DMS53 treated with DMSO at 0.1 percent for 48 hours (cell line): ENCODE measurements at regions not wholly inside any gene's neighbourhood (a gene's known extent, or its start where the extent isn't known, plus 50 kb on each side); places are given as distances from the start of the nearest gene placed in this dataset.

Experiments used
- DNase-seq: peaks from one replicate; lab custom pipeline; 2025; ENCODE audit not compliant: unreplicated experiment; lab: John Stamatoyannopoulos, UW

GRCh38 chr13:29959086-29959485 lies 108.7 kb upstream of the UBL3 start:
- DNase-seq, result no peak

GRCh38 chr13:29958476-29958875 lies 108.1 kb upstream of the UBL3 start:
- no peak for DNase-seq

DNA sequence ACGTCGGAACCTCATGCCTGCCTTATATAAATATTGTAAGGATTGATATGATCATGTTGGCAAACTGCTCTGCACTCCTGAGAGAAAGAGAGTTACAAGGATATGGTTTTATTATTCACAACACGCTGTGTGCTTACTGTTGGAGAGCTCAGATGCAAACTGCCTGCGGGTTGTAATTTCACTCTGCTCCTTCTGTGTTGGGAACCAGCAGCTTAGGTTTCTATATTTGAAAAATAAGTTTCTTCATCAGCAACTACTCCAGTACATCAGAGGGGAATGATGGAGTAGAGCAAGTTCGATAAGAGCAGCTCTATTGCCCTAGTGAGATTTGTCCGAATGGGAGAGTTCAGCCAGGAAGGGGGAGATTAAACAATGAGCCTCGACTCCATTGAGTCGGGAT lies 106.9 kb upstream of the UBL3 start:
- DNase-seq, result no peak

DNA sequence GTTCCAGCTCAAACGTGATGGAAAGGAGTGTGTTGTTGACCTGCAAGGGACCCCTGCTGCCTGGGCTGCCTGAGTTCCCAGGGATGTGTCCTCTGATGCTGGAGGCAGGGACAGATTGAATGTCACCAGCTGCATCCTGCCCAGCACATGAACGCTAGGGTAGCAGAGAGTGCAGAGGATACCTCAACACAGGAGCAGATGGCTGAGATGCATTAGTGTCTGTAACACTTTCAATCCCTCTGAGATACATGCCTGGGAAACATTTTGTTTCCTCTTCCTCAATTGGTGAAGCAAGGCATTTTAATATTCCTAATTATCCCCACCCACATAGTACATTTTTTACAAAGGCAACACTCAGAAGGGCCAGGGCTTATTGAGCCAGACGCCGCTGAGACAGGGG lies 106.4 kb upstream of the UBL3 start:
- no peak for DNase-seq

GRCh38 chr13:29955137-29955650 lies 104.8 kb upstream of the UBL3 start:
- DNase-seq, result no peak

DNA sequence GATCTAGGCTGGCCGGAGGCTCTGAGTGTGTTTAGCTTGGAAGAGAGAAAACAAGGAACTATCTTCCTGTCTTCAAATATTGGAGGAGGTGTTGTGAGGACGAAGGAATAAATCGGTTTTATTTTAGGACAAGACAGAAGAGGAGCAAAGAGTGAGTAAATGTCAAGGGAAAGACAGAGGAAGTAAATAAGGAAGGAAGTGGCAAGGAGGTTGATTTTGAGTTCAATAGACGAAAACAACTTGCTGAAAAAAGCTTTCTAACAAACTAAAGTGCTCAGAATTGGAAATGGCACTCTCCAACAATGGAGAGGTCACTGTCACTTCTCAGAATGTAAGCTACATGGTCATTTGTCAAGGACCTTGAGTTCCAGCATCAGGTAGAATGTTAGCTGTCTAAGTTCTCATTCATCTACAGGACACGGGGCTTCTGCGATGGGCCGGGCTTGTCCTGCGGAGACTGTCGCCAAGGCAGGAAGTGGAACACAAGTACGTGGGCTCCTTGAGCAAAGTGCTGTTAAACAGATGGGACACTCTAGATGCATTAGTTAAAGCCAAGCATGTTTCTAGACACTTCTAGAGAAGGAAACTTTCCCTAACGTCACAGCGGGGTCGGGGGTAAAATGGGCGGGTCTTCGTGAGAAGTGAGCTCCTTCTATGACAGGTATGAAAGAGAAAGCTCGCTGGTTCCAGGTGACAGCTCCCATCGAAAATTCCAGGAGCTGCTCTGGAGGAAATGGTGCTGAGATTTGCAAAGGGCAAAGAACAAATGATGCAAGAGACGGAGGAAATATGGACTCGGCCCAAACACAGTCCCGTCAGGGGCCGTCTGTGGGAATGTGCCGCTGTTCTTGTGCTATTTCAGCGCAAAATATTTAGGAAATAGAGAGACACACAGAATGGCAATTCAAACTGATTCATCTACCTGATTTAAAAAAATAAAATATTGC lies 103.9 kb upstream of the UBL3 start:
- no peak for DNase-seq

DNA sequence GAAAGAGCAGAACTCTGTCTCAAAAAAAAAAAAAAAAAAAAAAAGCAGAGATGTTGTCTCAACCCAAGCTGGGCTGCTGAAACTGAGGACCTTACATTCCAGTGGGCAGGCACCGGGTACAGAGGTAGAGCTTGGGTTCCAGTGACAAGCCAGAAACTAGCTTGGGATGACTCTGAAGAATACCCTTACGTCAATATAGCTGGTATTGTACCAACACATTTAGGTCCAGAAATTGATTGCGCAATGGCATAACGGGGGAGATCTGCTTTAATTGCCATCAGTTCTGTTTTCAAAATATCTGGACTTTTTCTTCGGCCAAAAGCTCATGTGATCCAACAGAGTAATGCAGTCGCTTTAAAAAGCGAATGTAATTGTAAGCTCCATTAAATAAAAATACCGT lies 103.1 kb upstream of the UBL3 start:
- no peak for DNase-seq

DNA sequence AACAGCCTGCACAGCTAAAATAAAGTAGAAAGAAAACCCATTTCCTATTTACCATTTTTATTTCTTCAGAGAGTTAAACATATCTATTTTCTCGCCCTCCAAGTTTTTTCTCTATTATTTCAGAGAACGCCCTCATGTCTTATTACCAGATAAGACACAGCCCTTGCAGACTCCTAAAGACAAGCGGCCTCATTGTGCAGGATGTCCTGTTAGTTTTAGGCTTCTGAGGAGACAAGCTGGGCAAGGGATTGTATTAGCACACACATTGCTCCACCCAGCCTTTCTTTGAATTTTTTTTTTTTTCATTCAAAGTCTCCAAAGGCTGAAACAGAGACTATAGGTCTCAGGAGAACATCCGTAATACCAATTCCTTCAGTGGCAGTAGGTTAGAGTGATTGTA lies 101.8 kb upstream of the UBL3 start:
- DNase-seq, result no peak

- no peak for DNase-seq
Measured at GRCh38 chr13:29948791-29949190, 98.4 kb upstream of the UBL3 start.

- DNase-seq, result no peak
Measured at GRCh38 chr13:29948244-29948643, 97.8 kb upstream of the UBL3 start.

DNA sequence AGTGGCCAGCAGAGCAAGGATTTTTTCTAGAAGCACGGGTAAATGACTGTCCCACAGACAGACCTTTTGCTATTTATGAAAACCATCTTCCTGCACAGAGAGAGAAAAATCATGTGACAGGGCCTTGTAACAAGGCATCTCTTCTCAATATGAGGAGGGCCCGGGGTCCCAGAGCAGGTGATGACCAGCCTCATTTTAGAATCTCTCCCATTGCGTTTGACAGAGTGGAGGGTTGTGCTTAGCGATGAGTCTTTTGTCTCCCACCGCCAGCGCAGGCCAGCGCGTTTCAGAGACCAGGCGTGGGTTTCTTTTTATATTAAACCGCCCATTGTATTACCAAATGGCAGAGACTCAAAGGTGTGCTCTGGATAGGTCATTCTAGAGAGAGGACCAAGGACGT lies 97.4 kb upstream of the UBL3 start:
- DNase-seq, result no peak

DNA sequence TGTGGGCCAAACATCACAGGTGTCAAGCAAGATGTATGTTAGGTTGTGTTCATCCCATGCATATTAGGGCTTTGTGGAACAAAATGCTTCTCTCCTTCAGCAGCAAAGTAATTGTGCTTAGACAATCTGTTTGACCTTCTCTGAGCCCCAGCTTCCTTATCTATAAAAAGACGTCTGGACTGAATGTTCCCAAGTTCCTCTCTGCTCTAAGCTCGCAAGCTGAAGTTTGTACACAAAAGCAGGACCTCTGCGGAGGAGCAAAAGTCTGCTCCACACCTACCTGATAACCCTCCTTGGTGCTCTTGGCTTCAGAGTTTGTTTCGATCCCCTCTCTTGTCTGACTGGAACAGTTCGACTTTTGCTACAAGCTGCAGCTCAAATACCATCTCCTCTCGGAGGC lies 95.7 kb upstream of the UBL3 start:
- no peak for DNase-seq

DNA sequence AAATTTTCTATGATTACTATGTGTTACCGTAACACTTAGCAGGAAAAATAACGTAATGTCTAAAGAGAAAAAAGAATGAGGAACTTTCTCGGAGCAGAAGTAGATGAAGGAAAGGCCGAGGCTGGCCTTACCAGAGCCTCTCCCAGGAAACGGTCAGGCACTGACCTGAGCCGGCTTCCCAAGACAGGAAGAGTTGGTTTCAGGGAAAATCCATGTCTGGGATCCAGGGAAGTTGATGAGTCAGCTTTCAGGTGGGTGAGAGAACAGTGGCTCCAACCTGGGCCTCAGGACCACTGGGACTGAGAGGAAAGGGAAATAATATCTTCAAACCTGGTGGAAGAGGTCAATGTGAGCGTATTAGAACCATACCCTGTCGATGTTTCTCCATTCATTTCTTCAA lies 93.3 kb upstream of the UBL3 start:
- no peak for DNase-seq

GRCh38 chr13:29943273-29943672 lies 92.9 kb upstream of the UBL3 start:
- no peak for DNase-seq

GRCh38 chr13:29940715-29941114 lies 90.3 kb upstream of the UBL3 start:
- DNase-seq, result no peak

DNA sequence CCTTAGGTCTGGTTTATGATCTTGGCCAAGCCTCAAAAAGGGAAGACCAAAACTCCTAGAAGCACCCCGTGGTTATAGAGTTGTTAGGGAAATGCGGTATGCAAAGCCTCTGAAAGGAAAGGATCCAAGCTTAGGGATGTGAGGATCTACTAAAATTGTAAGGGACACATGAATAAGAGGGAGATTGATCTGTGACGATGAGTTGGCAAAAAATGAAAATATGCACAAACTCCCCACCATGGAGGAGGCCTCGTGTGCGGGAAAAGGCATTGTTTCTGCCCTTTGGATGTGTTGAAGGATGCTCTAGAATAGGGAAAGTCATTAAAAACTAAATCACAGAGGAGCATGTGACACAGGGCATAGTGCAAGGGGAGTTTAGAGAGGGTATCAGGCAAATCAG lies 88.7 kb upstream of the UBL3 start:
- DNase-seq, result no peak

DNA sequence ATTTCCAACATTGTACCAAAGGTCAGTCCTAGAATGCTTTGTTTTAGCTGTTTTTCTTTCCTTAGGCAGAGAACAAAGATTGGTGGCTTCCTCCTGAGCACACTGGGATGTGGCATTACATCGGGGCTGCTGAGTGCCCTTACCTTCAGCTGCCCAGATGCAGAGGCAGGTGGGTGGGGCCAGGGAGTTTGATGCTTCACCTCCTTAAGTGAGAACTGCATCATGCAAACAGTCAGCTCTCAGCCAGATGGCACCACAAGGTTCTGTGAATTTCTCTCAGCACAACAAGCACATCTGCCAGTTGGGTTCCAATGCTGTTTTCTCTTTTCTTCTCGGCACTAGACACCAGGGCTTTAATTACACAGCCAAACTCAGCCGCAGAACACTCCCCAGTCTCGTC lies 87.4 kb upstream of the UBL3 start:
- DNase-seq, result no peak

- no peak for DNase-seq
Measured at GRCh38 chr13:29937379-29937778, 87.0 kb upstream of the UBL3 start.

GRCh38 chr13:29936956-29937355 lies 86.5 kb upstream of the UBL3 start:
- DNase-seq, result no peak

DNA sequence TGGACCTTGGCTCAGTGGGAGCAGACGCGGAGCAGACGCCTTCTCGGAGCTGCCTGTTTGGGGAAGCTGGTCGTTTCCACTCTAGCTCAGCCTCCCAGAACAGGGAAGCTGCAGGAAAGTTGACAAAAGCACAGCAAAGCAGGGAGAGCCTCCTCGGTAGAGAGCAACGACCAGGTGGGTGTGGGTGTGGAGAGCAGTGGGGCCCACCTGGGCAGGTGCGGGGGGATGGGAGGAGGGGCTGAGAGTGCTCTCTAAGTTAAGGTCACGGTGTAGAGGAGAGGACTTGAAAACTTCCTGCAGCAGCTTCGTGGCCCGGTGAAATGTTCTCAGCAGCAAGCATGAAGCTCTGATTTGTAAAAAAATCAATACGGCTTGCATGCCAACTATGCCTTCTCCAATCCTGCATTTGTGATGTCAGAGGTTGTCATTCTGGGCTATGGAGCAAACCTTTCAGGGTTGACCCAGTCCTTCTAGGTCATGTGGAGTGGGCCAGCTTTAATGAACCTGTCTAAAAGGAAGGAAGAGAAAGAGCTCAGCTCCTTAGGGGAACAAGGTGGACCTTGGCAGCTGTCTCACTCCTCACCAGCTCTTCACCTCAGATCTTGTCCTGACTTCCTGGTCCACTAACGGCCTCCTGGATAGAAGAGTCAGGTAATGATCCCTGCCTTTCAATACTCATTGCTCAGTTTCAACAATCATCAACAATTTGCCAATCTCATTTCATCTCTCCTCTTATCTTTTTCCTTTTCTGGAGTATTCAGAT lies 85.8 kb upstream of the UBL3 start:
- DNase-seq, result no peak

- no peak for DNase-seq
Measured at GRCh38 chr13:29935309-29935981, 85.0 kb upstream of the UBL3 start.
